ENCODE measurements at regions not wholly inside any gene's neighbourhood (a gene's known extent, or its start where the extent isn't known, plus 50 kb on each side); places are given as distances from the start of the nearest gene placed in this dataset.

DNA sequence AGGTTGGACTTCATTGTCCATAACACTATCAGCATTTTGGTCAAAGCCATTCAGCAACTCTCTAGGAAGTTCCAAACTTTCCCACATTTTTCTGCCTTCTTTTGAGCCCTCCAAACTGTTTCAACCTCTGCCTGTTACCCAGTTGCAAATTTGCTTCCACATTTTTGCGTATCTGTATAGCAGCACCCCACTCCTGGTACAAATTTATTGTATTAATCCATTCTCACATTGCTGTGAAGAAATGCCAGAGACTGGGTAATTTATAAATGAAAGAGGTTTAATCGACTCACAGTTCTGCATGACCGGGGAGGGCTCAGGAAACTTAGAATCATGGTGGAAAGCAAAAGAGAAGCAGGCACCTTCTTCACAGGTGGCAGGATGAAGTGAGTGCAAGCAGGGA, 198.8 kb downstream of the MTERF1 start:
- Histone ChIP-seq H3K4me3 (ENCODE audit: low read depth, low read length) (no peak overlapping the region), H2AFZ (no peak overlapping the region), H3K27me3 (ENCODE audit: control insufficient read depth, insufficient read depth, low read length) (no peaks in the 10 kb centered on the region), H3K36me3 (ENCODE audit: control insufficient read depth, insufficient read depth, low read length) (no peaks in the 10 kb centered on the region), H3K79me2 (no peaks in the 10 kb centered on the region), H3K9ac (no peak overlapping the region), H3K27ac (no peak overlapping the region), H3K9me3 (ENCODE audit: control insufficient read depth, low read length) (peaks cover 3% of the 10 kb centered on the region), H3K4me1 (no peaks in the 10 kb centered on the region), H3K4me2 (ENCODE audit: low read length) (no peak overlapping the region)
- TF ChIP-seq, protein P1, sequence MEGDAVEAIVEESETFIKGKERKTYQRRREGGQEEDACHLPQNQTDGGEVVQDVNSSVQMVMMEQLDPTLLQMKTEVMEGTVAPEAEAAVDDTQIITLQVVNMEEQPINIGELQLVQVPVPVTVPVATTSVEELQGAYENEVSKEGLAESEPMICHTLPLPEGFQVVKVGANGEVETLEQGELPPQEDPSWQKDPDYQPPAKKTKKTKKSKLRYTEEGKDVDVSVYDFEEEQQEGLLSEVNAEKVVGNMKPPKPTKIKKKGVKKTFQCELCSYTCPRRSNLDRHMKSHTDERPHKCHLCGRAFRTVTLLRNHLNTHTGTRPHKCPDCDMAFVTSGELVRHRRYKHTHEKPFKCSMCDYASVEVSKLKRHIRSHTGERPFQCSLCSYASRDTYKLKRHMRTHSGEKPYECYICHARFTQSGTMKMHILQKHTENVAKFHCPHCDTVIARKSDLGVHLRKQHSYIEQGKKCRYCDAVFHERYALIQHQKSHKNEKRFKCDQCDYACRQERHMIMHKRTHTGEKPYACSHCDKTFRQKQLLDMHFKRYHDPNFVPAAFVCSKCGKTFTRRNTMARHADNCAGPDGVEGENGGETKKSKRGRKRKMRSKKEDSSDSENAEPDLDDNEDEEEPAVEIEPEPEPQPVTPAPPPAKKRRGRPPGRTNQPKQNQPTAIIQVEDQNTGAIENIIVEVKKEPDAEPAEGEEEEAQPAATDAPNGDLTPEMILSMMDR (IDR thresholded peaks at IDR 0.05) = no peak

DNA sequence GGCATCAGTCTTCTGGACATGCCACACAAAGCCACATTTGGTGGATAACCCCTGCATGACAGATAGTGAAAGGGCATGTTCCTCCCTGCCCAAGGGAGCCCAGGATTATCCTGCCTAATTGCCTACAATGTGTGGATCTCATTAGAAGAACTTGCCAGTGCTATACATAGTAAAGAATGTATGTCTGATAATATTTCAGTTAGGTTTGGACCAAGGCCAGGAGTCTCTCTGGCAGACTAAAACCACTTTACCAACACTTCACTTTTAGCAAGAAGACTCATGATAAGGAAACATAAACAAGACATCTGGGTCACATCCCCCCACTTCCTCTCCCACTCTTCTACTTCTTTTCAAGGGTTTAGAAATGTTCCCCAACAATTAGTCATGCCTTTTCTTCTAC, 196.7 kb downstream of the MTERF1 start:
- Histone ChIP-seq H3K4me1 (no peaks in the 10 kb centered on the region), H3K4me2 (ENCODE audit: low read length) (no peak overlapping the region), H3K27ac (no peak overlapping the region), H3K79me2 (no peaks in the 10 kb centered on the region), H3K9me3 (ENCODE audit: control insufficient read depth, low read length) (peaks cover 3% of the 10 kb centered on the region), H3K36me3 (ENCODE audit: control insufficient read depth, insufficient read depth, low read length) (no peaks in the 10 kb centered on the region), H3K4me3 (ENCODE audit: low read depth, low read length) (no peak overlapping the region), H3K9ac (no peak overlapping the region), H3K27me3 (ENCODE audit: control insufficient read depth, insufficient read depth, low read length) (no peaks in the 10 kb centered on the region), H2AFZ (no peak overlapping the region)
- TF ChIP-seq, protein P1 (IDR thresholded peaks at IDR 0.05) = no peak

DNA sequence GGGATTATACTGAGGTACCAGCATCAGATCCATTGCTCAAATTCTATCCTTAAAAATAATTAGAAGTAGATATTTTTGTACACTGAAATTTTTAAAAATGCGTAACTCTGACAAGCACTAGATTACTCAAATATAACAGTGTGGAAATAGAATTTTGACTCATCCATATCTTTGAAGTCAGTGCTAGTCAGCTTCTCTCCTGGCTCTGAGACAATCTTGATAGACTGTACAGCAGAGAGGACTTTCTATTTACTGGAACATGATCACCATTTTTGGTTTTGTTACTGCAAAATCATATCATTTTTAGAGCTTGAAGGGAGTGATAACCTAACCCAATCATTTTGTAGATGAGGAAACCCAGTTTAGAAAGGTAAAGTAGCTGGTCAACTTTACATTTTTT, 195.0 kb downstream of the MTERF1 start:
- no peak overlapping the region for H2AFZ ChIP-seq
- no peak overlapping the region for H3K9ac ChIP-seq
- no peaks in the 10 kb centered on the region for H3K36me3 ChIP-seq (ENCODE audit: control insufficient read depth, insufficient read depth, low read length)
- H3K4me3 ChIP-seq (ENCODE audit: low read depth, low read length) = no peak overlapping the region
- no peaks in the 10 kb centered on the region for H3K79me2 ChIP-seq
- no peaks in the 10 kb centered on the region for H3K4me1 ChIP-seq
- no peaks in the 10 kb centered on the region for H3K27me3 ChIP-seq (ENCODE audit: control insufficient read depth, insufficient read depth, low read length)
- H3K4me2 ChIP-seq (ENCODE audit: low read length) = no peak overlapping the region
- TF ChIP-seq, protein P1 (IDR thresholded peaks at IDR 0.05) = no peak
- peaks cover 3% of the 10 kb centered on the region for H3K9me3 ChIP-seq (ENCODE audit: control insufficient read depth, low read length)
- no peak overlapping the region for H3K27ac ChIP-seq

DNA sequence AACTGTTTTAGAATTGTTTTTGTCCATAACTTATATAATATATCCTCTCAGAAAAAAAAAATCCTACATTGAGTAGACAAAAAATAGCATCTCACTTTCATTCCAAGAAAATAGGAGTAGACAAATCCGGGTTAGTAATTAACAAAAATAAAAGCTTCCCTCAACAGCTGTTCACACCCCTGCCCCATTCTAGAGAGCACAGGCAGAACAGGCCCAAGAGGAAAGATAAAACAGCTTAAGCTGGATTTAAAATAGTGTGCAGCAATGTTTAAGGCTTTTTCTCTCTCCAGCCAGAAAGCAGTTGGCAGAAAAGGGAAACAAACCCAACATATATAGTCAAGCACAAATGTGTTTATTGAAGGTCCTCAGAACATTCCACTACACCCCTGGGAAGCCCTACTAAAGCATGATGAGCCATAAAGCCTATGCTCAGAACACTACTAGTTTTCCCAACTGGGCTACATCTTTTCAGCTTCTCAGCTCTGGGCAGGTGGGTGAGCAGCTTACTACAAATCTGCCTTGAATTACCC, 189.9 kb downstream of the MTERF1 start:
- Histone ChIP-seq H3K9me3 (ENCODE audit: control insufficient read depth, low read length) (no peaks in the 10 kb centered on the region), H3K79me2 (no peaks in the 10 kb centered on the region), H3K36me3 (ENCODE audit: control insufficient read depth, insufficient read depth, low read length) (no peaks in the 10 kb centered on the region), H3K27ac (no peak overlapping the region), H3K4me2 (ENCODE audit: low read length) (no peak overlapping the region), H3K9ac (no peak overlapping the region), H3K27me3 (ENCODE audit: control insufficient read depth, insufficient read depth, low read length) (no peaks in the 10 kb centered on the region), H3K4me1 (no peaks in the 10 kb centered on the region), H3K4me3 (ENCODE audit: low read depth, low read length) (no peak overlapping the region), H2AFZ (no peak overlapping the region)
- TF ChIP-seq, protein P1 (IDR thresholded peaks at IDR 0.05) = no peak

DNA sequence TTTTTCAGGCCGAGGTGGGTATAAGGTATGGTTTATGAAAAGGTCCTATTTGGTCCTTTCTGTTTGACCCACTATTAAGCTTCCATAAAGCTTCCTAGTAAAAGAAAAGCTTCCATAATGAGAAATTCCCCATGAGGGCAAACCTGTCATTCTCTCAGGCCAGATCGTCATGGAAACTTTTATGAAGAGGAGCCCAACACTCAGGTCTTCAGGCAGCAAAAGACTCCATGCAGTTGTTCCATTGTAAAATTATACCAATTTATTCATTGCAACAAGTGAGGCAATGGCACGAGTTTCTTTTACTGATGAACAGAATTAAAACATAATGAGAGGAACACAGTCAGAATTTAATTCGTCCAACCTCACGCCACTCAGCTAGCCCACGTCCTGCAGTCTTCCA, 188.6 kb downstream of the MTERF1 start:
- Histone ChIP-seq H3K27ac (no peak overlapping the region), H3K79me2 (no peaks in the 10 kb centered on the region), H3K27me3 (ENCODE audit: control insufficient read depth, insufficient read depth, low read length) (no peaks in the 10 kb centered on the region), H3K4me3 (ENCODE audit: low read depth, low read length) (no peak overlapping the region), H3K36me3 (ENCODE audit: control insufficient read depth, insufficient read depth, low read length) (no peaks in the 10 kb centered on the region), H2AFZ (no peak overlapping the region), H3K9me3 (ENCODE audit: control insufficient read depth, low read length) (no peaks in the 10 kb centered on the region), H3K9ac (no peak overlapping the region), H3K4me1 (no peaks in the 10 kb centered on the region), H3K4me2 (ENCODE audit: low read length) (no peak overlapping the region)
- TF ChIP-seq, protein P1 (IDR thresholded peaks at IDR 0.05) = no peak
